Fibroblast of lung (primary cell): ENCODE measurements at regions not wholly inside any gene's neighbourhood (a gene's known extent, or its start where the extent isn't known, plus 50 kb on each side); places are given as distances from the start of the nearest gene placed in this dataset.

Experiments used
- DNase-seq, 2 donors: peaks; one replicate each; pipeline versions ENCODE4 v3.0.0 to v3.0.0-alpha.2; 2010; ENCODE audit warnings: low read depth in 2 of 2
- H2AFZ ChIP-seq: 2 replicates; pipeline ENCODE4 v1.5.1; 2012; ENCODE audit warnings: low read length, control low read depth, inconsistent platforms
- H3K27ac ChIP-seq: 2 replicates; pipeline ENCODE4 v1.5.1; 2011; ENCODE audit warnings: low read length, control low read depth; ENCODE audit not compliant: insufficient read depth
- H3K27me3 ChIP-seq: 2 replicates; pipeline ENCODE4 v1.5.1; 2011; ENCODE audit warnings: mild to moderate bottlenecking, low read length; ENCODE audit not compliant: control insufficient read depth, insufficient read depth
- H3K36me3 ChIP-seq: 2 replicates; pipeline ENCODE4 v1.5.1; 2011; ENCODE audit warnings: low read length; ENCODE audit not compliant: control insufficient read depth, insufficient read depth
- H3K4me1 ChIP-seq: 2 replicates; pipeline ENCODE4 v1.5.1; 2011; ENCODE audit warnings: low read length; ENCODE audit not compliant: control insufficient read depth, insufficient read depth; ENCODE audit errors: extremely low read depth
- H3K4me2 ChIP-seq: 2 replicates; pipeline ENCODE4 v1.5.1; 2011; ENCODE audit warnings: low read length, control low read depth; ENCODE audit not compliant: insufficient read depth; ENCODE audit errors: extremely low read depth
- H3K4me3 ChIP-seq, 4 experiments: fragments of 200-600 bp in 1 of 4; sonication (generic) in 1 of 4; replicated peaks in 1 of 4; 2 replicates each; pipeline ENCODE4 v1.5.1; 2011 to 2016; ENCODE audit warnings: low read length in 4 of 4, low read depth in 3 of 4, mild to moderate bottlenecking in 3 of 4, control low read depth in 2 of 4, inconsistent platforms in 1 of 4, mixed read lengths in 1 of 4; ENCODE audit not compliant: insufficient read depth in 1 of 4; ENCODE audit errors: control extremely low read depth in 1 of 4
- H3K79me2 ChIP-seq: 2 replicates; pipeline ENCODE4 v1.5.1; 2012; ENCODE audit warnings: mild to moderate bottlenecking, low read length, inconsistent platforms; ENCODE audit not compliant: control insufficient read depth, insufficient read depth
- H3K9ac ChIP-seq: 2 replicates; pipeline ENCODE4 v1.5.1; 2011; ENCODE audit warnings: mild to moderate bottlenecking, low read length, control low read depth; ENCODE audit not compliant: insufficient read depth
- H3K9me3 ChIP-seq: 2 replicates; pipeline ENCODE4 v1.5.1; 2012; ENCODE audit warnings: low read depth, low read length; ENCODE audit not compliant: control insufficient read depth, insufficient read depth
- H4K20me1 ChIP-seq: 2 replicates; pipeline ENCODE4 v1.5.1; 2011; ENCODE audit warnings: low read length; ENCODE audit not compliant: control insufficient read depth, insufficient read depth; ENCODE audit errors: extremely low read depth
- EZH2 ChIP-seq: IDR thresholded peaks from 2 replicates; pipeline ENCODE4 v1.5.1; 2012; ENCODE audit warnings: low read length, control low read depth, mild to moderate bottlenecking; ENCODE audit errors: missing control alignments
- TF ChIP-seq, protein P1 (sequence below), 2 donors: IDR thresholded peaks in 1 of 2; conservative IDR thresholded peaks in 1 of 2; 1 replicate in 1 of 2; 2 replicates in 1 of 2; pipeline ENCODE4 v1.5.1; 2011 to 2012; ENCODE audit warnings: low read length in 2 of 2, control low read depth in 1 of 2, inconsistent platforms in 1 of 2, low read depth in 1 of 2, mild to moderate bottlenecking in 1 of 2

DNA sequence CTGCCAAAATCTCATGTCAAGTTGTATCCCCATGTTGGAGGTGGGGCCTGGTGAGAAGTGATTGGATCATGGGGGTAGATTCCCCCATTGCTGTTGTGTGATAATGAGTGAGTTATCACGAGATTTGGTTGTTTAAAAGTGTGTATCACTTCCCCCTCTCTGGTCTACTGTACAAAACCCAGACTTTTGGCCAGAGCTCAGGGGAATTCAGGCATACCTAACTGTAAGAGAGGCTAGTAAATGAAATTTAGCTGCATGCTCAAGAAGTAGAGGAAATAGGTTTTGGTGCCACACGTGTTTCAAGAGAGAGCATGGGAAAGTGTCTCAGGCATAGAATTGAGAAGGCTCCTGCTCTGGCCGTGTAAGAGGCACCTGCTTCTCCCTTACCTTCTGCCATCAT lies 190.5 kb upstream of the GALNTL6 start:
- TF ChIP-seq, protein P1, sequence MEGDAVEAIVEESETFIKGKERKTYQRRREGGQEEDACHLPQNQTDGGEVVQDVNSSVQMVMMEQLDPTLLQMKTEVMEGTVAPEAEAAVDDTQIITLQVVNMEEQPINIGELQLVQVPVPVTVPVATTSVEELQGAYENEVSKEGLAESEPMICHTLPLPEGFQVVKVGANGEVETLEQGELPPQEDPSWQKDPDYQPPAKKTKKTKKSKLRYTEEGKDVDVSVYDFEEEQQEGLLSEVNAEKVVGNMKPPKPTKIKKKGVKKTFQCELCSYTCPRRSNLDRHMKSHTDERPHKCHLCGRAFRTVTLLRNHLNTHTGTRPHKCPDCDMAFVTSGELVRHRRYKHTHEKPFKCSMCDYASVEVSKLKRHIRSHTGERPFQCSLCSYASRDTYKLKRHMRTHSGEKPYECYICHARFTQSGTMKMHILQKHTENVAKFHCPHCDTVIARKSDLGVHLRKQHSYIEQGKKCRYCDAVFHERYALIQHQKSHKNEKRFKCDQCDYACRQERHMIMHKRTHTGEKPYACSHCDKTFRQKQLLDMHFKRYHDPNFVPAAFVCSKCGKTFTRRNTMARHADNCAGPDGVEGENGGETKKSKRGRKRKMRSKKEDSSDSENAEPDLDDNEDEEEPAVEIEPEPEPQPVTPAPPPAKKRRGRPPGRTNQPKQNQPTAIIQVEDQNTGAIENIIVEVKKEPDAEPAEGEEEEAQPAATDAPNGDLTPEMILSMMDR (conservative IDR thresholded peaks at IDR 0.05 in 1 of 2, IDR thresholded peaks at IDR 0.05 in 1 of 2; ENCODE audit: low read depth in 1 of 2, low read length in 2 of 2): no peak
- TF ChIP-seq EZH2: no peak
- no peak for DNase-seq
- Histone ChIP-seq H3K4me3 (no peak overlapping the region), H3K79me2 (no peaks in the 10 kb centered on the region), H3K9ac (no peak overlapping the region), H2AFZ (no peak overlapping the region), H3K4me1 (no peaks in the 10 kb centered on the region), H3K27me3 (no peaks in the 10 kb centered on the region), H3K4me2 (no peak overlapping the region), H3K36me3 (no peaks in the 10 kb centered on the region), H3K27ac (no peak overlapping the region), H3K9me3 (no peaks in the 10 kb centered on the region), H4K20me1 (no peaks in the 10 kb centered on the region)

DNA sequence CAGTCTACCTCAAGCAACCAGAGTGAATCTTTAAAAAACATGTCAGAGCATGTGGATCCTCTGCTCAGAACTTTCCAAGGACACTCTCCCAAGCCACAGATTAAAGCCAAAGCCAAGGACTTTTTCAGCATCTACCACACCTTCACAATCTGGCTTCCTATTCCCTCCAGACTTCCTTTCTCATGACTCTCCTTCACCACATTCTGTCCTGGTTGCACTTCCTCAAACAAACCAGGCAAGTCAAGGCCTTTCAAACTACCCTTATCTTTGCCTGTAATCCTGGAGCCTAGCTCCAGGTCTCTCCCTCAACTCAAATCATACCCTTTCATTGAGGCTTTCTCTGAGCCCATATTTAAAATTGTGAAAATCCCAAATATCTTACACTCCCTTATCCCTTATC lies 191.6 kb upstream of the GALNTL6 start:
- Histone ChIP-seq H3K4me2 (no peak overlapping the region), H4K20me1 (no peaks in the 10 kb centered on the region), H3K27me3 (no peaks in the 10 kb centered on the region), H3K9me3 (no peaks in the 10 kb centered on the region), H3K79me2 (no peaks in the 10 kb centered on the region), H2AFZ (no peak overlapping the region), H3K4me3 (no peak overlapping the region), H3K36me3 (no peaks in the 10 kb centered on the region), H3K4me1 (no peaks in the 10 kb centered on the region), H3K9ac (no peak overlapping the region), H3K27ac (no peak overlapping the region)
- TF ChIP-seq EZH2: no peak
- TF ChIP-seq, protein P1 (conservative IDR thresholded peaks at IDR 0.05 in 1 of 2, IDR thresholded peaks at IDR 0.05 in 1 of 2; ENCODE audit: low read depth in 1 of 2, low read length in 2 of 2): no peak
- no peak for DNase-seq

DNA sequence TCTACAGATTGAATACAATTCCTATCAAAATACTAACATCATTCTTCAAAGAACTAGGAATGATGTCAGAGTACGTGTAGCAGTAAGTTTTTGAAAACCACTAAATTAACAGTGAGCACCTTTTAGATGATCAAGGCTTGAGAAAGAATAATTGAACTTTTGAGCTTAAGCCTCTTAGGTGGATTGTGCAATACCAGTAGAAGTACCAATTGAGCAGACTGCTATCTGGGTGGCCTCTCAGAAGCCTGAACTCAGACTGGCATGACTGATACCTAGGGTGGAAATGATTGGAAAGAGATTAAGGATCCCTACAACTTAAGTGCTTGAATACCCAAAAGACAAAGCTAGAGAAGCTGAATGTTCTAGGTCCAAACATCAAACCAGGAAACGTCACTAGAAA lies 200.3 kb upstream of the GALNTL6 start:
- Histone ChIP-seq H3K9me3 (no peaks in the 10 kb centered on the region), H3K4me3 (no peak overlapping the region), H3K9ac (no peak overlapping the region), H3K36me3 (no peaks in the 10 kb centered on the region), H2AFZ (no peak overlapping the region), H3K27ac (no peak overlapping the region), H3K79me2 (no peaks in the 10 kb centered on the region), H3K4me2 (no peak overlapping the region), H3K27me3 (no peaks in the 10 kb centered on the region), H3K4me1 (no peaks in the 10 kb centered on the region), H4K20me1 (no peaks in the 10 kb centered on the region)
- DNase-seq: no peak
- TF ChIP-seq EZH2: no peak
- TF ChIP-seq, protein P1 (conservative IDR thresholded peaks at IDR 0.05 in 1 of 2, IDR thresholded peaks at IDR 0.05 in 1 of 2; ENCODE audit: low read depth in 1 of 2, low read length in 2 of 2): no peak
